GM18498 (cell line): ENCODE measurements at regions not wholly inside any gene's neighbourhood (a gene's known extent, or its start where the extent isn't known, plus 50 kb on each side); places are given as distances from the start of the nearest gene placed in this dataset.
A peak's percentile ranks its signal among the peaks of the same experiment; 100 is the strongest.

Experiments
- ATAC-seq: cut with Tn5 transposase; IDR thresholded peaks from one replicate; pipeline ENCODE4 v1.9.1; 2021; ENCODE audit warnings: mild to moderate bottlenecking, moderate library complexity; ENCODE audit not compliant: unreplicated experiment

- no peak for ATAC-seq
Measured at GRCh38 chr4:75122424-75123014, 189.6 kb downstream of the PARM1 start.

DNA sequence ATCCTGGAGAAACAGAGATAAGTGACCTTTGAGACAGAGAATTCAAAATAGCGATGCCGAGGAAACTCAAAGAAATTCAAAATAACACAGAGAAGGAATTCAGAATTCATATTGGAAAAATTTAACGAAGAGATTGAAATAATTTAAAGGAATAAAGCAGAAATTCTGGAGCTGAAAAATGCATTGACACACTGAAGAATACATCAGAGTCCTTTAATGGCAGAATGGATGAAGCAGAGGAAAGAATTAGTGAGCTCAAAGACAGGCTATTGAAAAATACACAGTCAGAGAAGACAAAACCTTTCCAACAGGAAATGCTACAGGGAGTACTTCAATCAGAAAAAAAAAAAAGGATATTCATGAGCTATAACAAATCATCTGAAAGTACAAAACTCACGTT, 185.8 kb downstream of the PARM1 start:
- no peak for ATAC-seq

- no peak for ATAC-seq
Measured at GRCh38 chr4:75110061-75110460, 177.1 kb downstream of the PARM1 start.

DNA sequence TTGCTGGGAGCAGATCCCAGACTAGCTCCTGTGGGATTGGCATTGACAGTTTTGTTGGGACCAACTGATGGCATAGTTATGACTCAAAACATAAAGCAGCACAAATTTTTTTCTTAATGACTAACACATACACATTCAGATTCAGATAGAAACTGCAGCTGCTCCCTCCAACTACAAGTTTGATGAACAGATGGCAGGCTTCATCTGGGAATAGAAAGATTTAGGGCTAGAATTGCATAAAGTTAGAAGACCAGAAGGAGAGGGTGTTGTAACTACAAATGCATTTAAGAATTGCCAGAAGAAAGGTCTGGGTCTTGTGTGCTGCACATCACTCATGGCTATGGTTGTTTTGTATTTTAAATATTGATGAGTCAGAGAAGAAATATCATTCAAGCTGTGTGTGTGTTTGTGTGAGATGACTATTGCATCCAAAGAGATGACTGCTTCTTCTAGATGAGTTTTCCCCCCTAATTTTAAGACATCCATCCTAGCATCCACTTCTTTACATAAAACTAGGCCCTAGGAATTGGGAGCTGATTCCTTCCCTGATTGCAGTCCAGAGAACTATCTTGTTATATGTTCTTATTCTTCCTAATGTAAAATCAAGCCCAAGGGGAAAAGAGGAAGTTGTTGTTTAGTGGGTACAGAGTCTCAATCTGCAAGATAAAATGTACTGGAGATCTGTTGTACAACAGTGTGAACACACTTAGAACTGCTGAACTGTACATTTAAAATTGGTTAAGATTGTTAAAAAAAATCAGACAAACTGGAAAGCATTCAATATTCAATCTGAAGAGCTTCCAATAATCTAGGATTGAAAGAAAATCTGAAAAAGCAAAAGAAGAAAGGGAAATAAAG, 175.1 kb downstream of the PARM1 start:
- no peak for ATAC-seq

DNA sequence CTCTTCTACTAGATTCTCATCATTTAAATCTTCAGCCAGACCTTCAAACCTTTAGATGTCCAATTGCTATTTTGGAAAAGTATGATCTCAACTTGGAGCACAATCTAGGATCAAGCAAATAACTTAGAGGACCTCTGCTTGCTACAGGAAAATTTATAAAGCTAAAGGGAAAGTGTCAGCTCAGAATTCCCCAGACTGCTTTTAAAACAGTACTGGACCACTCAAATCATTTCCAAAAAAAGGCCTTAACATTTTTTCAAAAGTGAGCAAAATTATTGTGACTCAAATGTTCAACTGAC, 169.8 kb downstream of the PARM1 start:
- no peak for ATAC-seq

GRCh38 chr4:75101906-75102786, 169.2 kb downstream of the PARM1 start:
- peak; percentile 45 for ATAC-seq
